Astrocyte (in vitro differentiated cells and primary cell): ENCODE measurements at regions not wholly inside any gene's neighbourhood (a gene's known extent, or its start where the extent isn't known, plus 50 kb on each side); places are given as distances from the start of the nearest gene placed in this dataset.

ENCODE experiments used
- EZH2 ChIP-seq: IDR thresholded peaks from 2 replicates; pipeline ENCODE4 v1.6.1; 2012; ENCODE audit warnings: mild to moderate bottlenecking, low read length, inconsistent platforms; ENCODE audit not compliant: insufficient read depth
- TF ChIP-seq, protein P1 (sequence below): IDR thresholded peaks from 2 replicates; pipeline ENCODE4 v1.5.1; 2011; ENCODE audit warnings: low read depth, mild to moderate bottlenecking, inconsistent platforms, low read length, moderate library complexity; ENCODE audit not compliant: insufficient read depth

DNA sequence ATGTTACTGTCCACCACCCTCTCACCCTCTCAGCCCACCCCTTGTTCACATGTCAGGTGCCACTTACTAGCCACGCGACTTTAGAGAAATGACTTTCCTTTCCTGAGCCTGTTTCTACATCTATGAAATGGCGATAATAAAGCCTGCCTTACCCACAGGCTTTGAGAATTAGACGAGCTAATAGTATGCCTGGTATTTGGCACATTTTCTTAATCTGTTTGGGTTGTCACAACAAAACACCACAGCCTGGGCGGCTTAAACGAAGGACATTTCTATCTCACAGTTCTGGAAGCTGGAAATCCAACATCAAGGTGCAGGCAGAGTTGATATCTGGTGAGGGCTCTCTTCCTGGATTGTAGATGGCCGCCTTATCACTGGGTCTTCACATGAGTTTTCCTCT lies 273.9 kb upstream of the FMN2 start:
- TF ChIP-seq, protein P1, sequence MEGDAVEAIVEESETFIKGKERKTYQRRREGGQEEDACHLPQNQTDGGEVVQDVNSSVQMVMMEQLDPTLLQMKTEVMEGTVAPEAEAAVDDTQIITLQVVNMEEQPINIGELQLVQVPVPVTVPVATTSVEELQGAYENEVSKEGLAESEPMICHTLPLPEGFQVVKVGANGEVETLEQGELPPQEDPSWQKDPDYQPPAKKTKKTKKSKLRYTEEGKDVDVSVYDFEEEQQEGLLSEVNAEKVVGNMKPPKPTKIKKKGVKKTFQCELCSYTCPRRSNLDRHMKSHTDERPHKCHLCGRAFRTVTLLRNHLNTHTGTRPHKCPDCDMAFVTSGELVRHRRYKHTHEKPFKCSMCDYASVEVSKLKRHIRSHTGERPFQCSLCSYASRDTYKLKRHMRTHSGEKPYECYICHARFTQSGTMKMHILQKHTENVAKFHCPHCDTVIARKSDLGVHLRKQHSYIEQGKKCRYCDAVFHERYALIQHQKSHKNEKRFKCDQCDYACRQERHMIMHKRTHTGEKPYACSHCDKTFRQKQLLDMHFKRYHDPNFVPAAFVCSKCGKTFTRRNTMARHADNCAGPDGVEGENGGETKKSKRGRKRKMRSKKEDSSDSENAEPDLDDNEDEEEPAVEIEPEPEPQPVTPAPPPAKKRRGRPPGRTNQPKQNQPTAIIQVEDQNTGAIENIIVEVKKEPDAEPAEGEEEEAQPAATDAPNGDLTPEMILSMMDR = no peak
- TF ChIP-seq EZH2 = no peak
